ENCODE measurements at regions not wholly inside any gene's neighbourhood (a gene's known extent, or its start where the extent isn't known, plus 50 kb on each side); places are given as distances from the start of the nearest gene placed in this dataset.

GRCh38 chr2:71903841-71904240 is 243.8 kb downstream of the CYP26B1 start:
- Histone ChIP-seq H4K20me1 (ENCODE audit: control insufficient read depth, insufficient read depth) (no peaks in the 10 kb centered on the region), H2AFZ (ENCODE audit: control insufficient read depth, low read depth, low read length) (no peak overlapping the region), H3K9ac (ENCODE audit: control insufficient read depth, insufficient read depth, low read length) (no peak overlapping the region), H3K9me3 (replicated peaks; ENCODE audit: control insufficient read depth, insufficient read depth, low read length) (no peaks in the 10 kb centered on the region), H3K27me3 (replicated peaks in 1 of 2; ENCODE audit: control insufficient read depth in 2 of 2, insufficient read depth in 2 of 2, low read length in 1 of 2) (no peaks in the 10 kb centered on the region; a peak in 1 of 4 replicates), H3K27ac (ENCODE audit: control insufficient read depth, insufficient read depth) (no peak overlapping the region), H3K4me3 (no peak overlapping the region), H3K4me1 (ENCODE audit: control insufficient read depth, insufficient read depth, low read length) (no peaks in the 10 kb centered on the region), H3K36me3 (ENCODE audit: control insufficient read depth in 2 of 2, insufficient read depth in 2 of 2, low read length in 1 of 2) (no peaks in the 10 kb centered on the region), H3K79me2 (ENCODE audit: control insufficient read depth, insufficient read depth, low read length) (no peaks in the 10 kb centered on the region), H3K4me2 (ENCODE audit: control insufficient read depth, insufficient read depth) (no peak overlapping the region)
- intact Hi-C loops (cut with micrococcal nuclease; ENCODE audit: unreplicated experiment), result no loop called here
- ChIA-PET CTCF (no interaction called here), POLR2A (no interaction called here), RAD21 (ENCODE audit: unreplicated experiment) (no interaction called here), SMC1A (ENCODE audit: uncharacterized antibody, unreplicated experiment) (no interaction called here)
- FAIRE-seq (no peak), DNase-seq (ENCODE audit: low read depth, low spot score) (no peak), ATAC-seq (no peak)
- in situ Hi-C loops (cut with MboI), result no loop called here
- BruUV-seq (replicated peaks), result no TSS peak
- WGBS (ENCODE audit: insufficient coverage, insufficient replicate concordance, low lambda C conversion rate, missing lambda C conversion rate), result 33% methylated on average over 1 of the region's 1 CpG
- TF ChIP-seq DPF2 (IDR thresholded peaks at IDR 0.05) (no peak), SUZ12 (IDR thresholded peaks at IDR 0.05; ENCODE audit: unreplicated experiment) (no peak), ZBED1 (IDR thresholded peaks at IDR 0.05; ENCODE audit: borderline replicate concordance) (no peak), ZNF384 (IDR thresholded peaks at IDR 0.05; ENCODE audit: borderline replicate concordance, low read depth, low read length) (no peak), HDGF (IDR thresholded peaks at IDR 0.05) (no peak), ATF7 (IDR thresholded peaks at IDR 0.05; ENCODE audit: low read depth) (no peak), SKIL (IDR thresholded peaks at IDR 0.05; ENCODE audit: low read depth, poor library complexity, severe bottlenecking) (no peak), STAT3 (IDR thresholded peaks at IDR 0.05; ENCODE audit: low read depth, low read length) (no peak), CBX5 (IDR thresholded peaks at IDR 0.05; ENCODE audit: low read depth) (no peak), GATAD2B (conservative IDR thresholded peaks at IDR 0.05; ENCODE audit: low read depth) (no peak), STAT1 (conservative IDR thresholded peaks at IDR 0.05) (no peak), SREBF2 (IDR thresholded peaks at IDR 0.05; ENCODE audit: low read length) (no peak), IRF4 (IDR thresholded peaks at IDR 0.05; ENCODE audit: low read depth, low read length) (no peak), CREB1 (IDR thresholded peaks at IDR 0.05; ENCODE audit: low read depth) (no peak)

Measured in GM12878 (cell line).